Keratinocyte (primary cell): ENCODE measurements at regions not wholly inside any gene's neighbourhood (a gene's known extent, or its start where the extent isn't known, plus 50 kb on each side); places are given as distances from the start of the nearest gene placed in this dataset.

Experiments used
- DNase-seq: peaks from one replicate; pipeline ENCODE4 v3.0.0-alpha.2; 2011; ENCODE audit warnings: low read depth, missing footprints, low spot score
- FAIRE-seq: peaks from 2 replicates; lab custom pipeline; 2011; peaks lifted over from hg19 to GRCh38; lab: Jason Lieb, UNC
- H2AFZ ChIP-seq: 2 replicates; pipeline ENCODE4 v1.6.0; 2012; ENCODE audit warnings: low read length, control low read depth, inconsistent platforms; ENCODE audit not compliant: control insufficient read depth
- H3K27ac ChIP-seq: 2 replicates; pipeline ENCODE4 v1.5.1; 2011; ENCODE audit warnings: low read length; ENCODE audit not compliant: control insufficient read depth, insufficient read depth
- H3K27me3 ChIP-seq: 3 replicates; pipeline ENCODE4 v1.6.0; 2011; ENCODE audit warnings: low read length; ENCODE audit not compliant: control insufficient read depth, insufficient read depth; ENCODE audit errors: extremely low read depth
- H3K36me3 ChIP-seq, 2 experiments: 2 replicates in 1 of 2; 3 replicates in 1 of 2; pipeline ENCODE4 v1.5.1; 2011; ENCODE audit warnings: low read length in 2 of 2, mild to moderate bottlenecking in 1 of 2; ENCODE audit not compliant: control insufficient read depth in 2 of 2, insufficient read depth in 2 of 2; ENCODE audit errors: extremely low read depth in 1 of 2
- H3K4me1 ChIP-seq: 3 replicates; pipeline ENCODE4 v1.5.1; 2011; ENCODE audit warnings: low read length; ENCODE audit not compliant: control insufficient read depth, insufficient read depth; ENCODE audit errors: extremely low read depth
- H3K4me2 ChIP-seq: 3 replicates; pipeline ENCODE4 v1.6.0; 2011; ENCODE audit warnings: low read depth, low read length; ENCODE audit not compliant: control insufficient read depth, insufficient read depth; ENCODE audit errors: extremely low read depth
- H3K4me3 ChIP-seq, 3 experiments: fragments of 200-600 bp in 1 of 3; sonication (generic) in 1 of 3; 2 replicates in 2 of 3; 3 replicates in 1 of 3; pipeline ENCODE4 v1.5.1; 2011 to 2016; ENCODE audit warnings: low read length in 3 of 3, mild to moderate bottlenecking in 3 of 3, control low read depth in 2 of 3, inconsistent platforms in 1 of 3, low read depth in 1 of 3, mixed read lengths in 1 of 3, mixed run types in 1 of 3, moderate library complexity in 1 of 3; ENCODE audit not compliant: control insufficient read depth in 2 of 3, insufficient read depth in 2 of 3; ENCODE audit errors: extremely low read depth in 1 of 3
- H3K79me2 ChIP-seq: 2 replicates; pipeline ENCODE4 v1.6.0; 2012; ENCODE audit warnings: low read length; ENCODE audit not compliant: control insufficient read depth, insufficient read depth
- H3K9ac ChIP-seq: 3 replicates; pipeline ENCODE4 v1.6.0; 2011; ENCODE audit warnings: low read length; ENCODE audit not compliant: control insufficient read depth, insufficient read depth; ENCODE audit errors: extremely low read depth
- H3K9me1 ChIP-seq: 3 replicates; pipeline ENCODE4 v1.6.0; 2011; ENCODE audit warnings: low read length; ENCODE audit not compliant: control insufficient read depth, insufficient read depth; ENCODE audit errors: extremely low read depth
- H3K9me3 ChIP-seq: 2 replicates; pipeline ENCODE4 v1.5.1; 2012; ENCODE audit warnings: low read depth, low read length; ENCODE audit not compliant: control insufficient read depth
- H4K20me1 ChIP-seq: 3 replicates; pipeline ENCODE4 v1.6.0; 2011; ENCODE audit warnings: low read length; ENCODE audit not compliant: control insufficient read depth, insufficient read depth; ENCODE audit errors: extremely low read depth
- CTCF ChIP-seq, 3 experiments: IDR thresholded peaks in 1 of 3; conservative IDR thresholded peaks in 1 of 3; optimal IDR thresholded peaks in 1 of 3; 2 replicates in 2 of 3; 3 replicates in 1 of 3; pipeline versions ENCODE3 to v1.5.1; 2011; ENCODE audit warnings: low read length in 3 of 3, mild to moderate bottlenecking in 3 of 3, moderate library complexity in 2 of 3, control low read depth in 1 of 3, inconsistent platforms in 1 of 3; ENCODE audit not compliant: insufficient read depth in 2 of 3; ENCODE audit errors: extremely low read depth in 1 of 3
- EZH2 ChIP-seq: IDR thresholded peaks from one replicate; pipeline ENCODE4 v1.6.1; 2012; ENCODE audit warnings: inconsistent platforms, mild to moderate bottlenecking, low read length, moderate library complexity
- dilution Hi-C: fragments of 300-500 bp; cut with MboI; formaldehyde crosslinking; loops from one replicate; pipeline ENCODE4 v1.7.0; 2020; ENCODE audit warnings: low sequenced_read_pairs; ENCODE audit not compliant: extremely low pct_ligation_motif_present

GRCh38 chr20:24812373-24812772, 136.7 kb upstream of the CST7 start:
- Histone ChIP-seq H3K27me3 (no peaks in the 10 kb centered on the region), H3K36me3 (no peaks in the 10 kb centered on the region), H3K27ac (no peak overlapping the region), H3K4me3 (no peak overlapping the region), H3K79me2 (no peaks in the 10 kb centered on the region), H3K9me3 (peaks cover 2% of the 10 kb centered on the region), H3K9me1 (no peaks in the 10 kb centered on the region), H3K9ac (no peak overlapping the region), H3K4me2 (no peak overlapping the region), H4K20me1 (no peaks in the 10 kb centered on the region), H2AFZ (no peak overlapping the region), H3K4me1 (no peaks in the 10 kb centered on the region)
- DNase-seq = no peak
- dilution Hi-C loops = no loop called here
- no peak for TF ChIP-seq CTCF (optimal IDR thresholded peaks at IDR 0.05 in 1 of 3, IDR thresholded peaks at IDR 0.05 in 1 of 3, conservative IDR thresholded peaks at IDR 0.05 in 1 of 3; ENCODE audit: extremely low read depth in 1 of 3, insufficient read depth in 2 of 3, low read length in 3 of 3)
- no peak for TF ChIP-seq EZH2
- no peak for FAIRE-seq

GRCh38 chr20:24813080-24813479, 136.0 kb upstream of the CST7 start:
- Histone ChIP-seq H3K4me2 (no peak overlapping the region), H3K36me3 (no peaks in the 10 kb centered on the region), H3K4me3 (no peak overlapping the region), H3K27me3 (no peaks in the 10 kb centered on the region), H2AFZ (no peak overlapping the region), H3K9me1 (no peaks in the 10 kb centered on the region), H3K9me3 (peaks cover 2% of the 10 kb centered on the region), H3K79me2 (no peaks in the 10 kb centered on the region), H3K9ac (no peak overlapping the region), H4K20me1 (no peaks in the 10 kb centered on the region), H3K4me1 (no peaks in the 10 kb centered on the region), H3K27ac (no peak overlapping the region)
- FAIRE-seq (no peak), DNase-seq (no peak)
- TF ChIP-seq EZH2 (no peak), CTCF (optimal IDR thresholded peaks at IDR 0.05 in 1 of 3, IDR thresholded peaks at IDR 0.05 in 1 of 3, conservative IDR thresholded peaks at IDR 0.05 in 1 of 3; ENCODE audit: extremely low read depth in 1 of 3, insufficient read depth in 2 of 3, low read length in 3 of 3) (no peak)
- dilution Hi-C loops = no loop called here
